OCI-LY7 (cell line): ENCODE measurements at regions not wholly inside any gene's neighbourhood (a gene's known extent, or its start where the extent isn't known, plus 50 kb on each side); places are given as distances from the start of the nearest gene placed in this dataset.

Experiments used
- BruUV-seq: library from RNA; stranded (reverse); fragments of 400-500 nt; replicated peaks from 2 replicates; lab custom pipeline; 2021; lab: Mats Ljungman, UMichigan
- CTCF ChIA-PET: fragments of 300-600 bp; sonication (Branson Sonifier 250); formaldehyde crosslinking; loops from one replicate; lab custom pipeline; 2022; ENCODE audit warnings: antibody characterized with exemption; ENCODE audit not compliant: unreplicated experiment; lab: Charles Lee
- POLR2A ChIA-PET: fragments of 300-600 bp; sonication (Branson Sonifier 250); formaldehyde crosslinking; loops from one replicate; lab custom pipeline; 2022; ENCODE audit warnings: antibody characterized with exemption; lab: Charles Lee
- DNase-seq: peaks from one replicate; pipeline ENCODE4 v3.0.0-alpha.2; 2015; ENCODE audit warnings: low spot score
- H2AFZ ChIP-seq: fragments of 200-600 bp; sonication (generic), shearing (Covaris generic); 2 replicates; pipeline ENCODE4 v1.6.1; 2014; ENCODE audit warnings: mild to moderate bottlenecking, antibody characterized with exemption, low read length, moderate library complexity
- H3K27ac ChIP-seq: fragments of 200-600 bp; sonication (generic); 2 replicates; pipeline ENCODE4 v1.5.1; 2014; ENCODE audit warnings: mixed run types, low read depth, mild to moderate bottlenecking, moderate library complexity, low read length, inconsistent platforms; ENCODE audit not compliant: poor library complexity, severe bottlenecking
- H3K36me3 ChIP-seq: fragments of 200-600 bp; sonication (generic); 2 replicates; pipeline ENCODE4 v1.6.1; 2014; ENCODE audit warnings: mild to moderate bottlenecking, antibody characterized with exemption, low read length, moderate library complexity, mixed read lengths; ENCODE audit not compliant: insufficient read depth
- H3K4me1 ChIP-seq: fragments of 200-600 bp; sonication (generic); 2 replicates; pipeline ENCODE4 v1.5.1; 2014; ENCODE audit warnings: mild to moderate bottlenecking, low read length; ENCODE audit not compliant: insufficient read depth, poor library complexity, severe bottlenecking
- H3K4me2 ChIP-seq: fragments of 200-600 bp; sonication (generic); 2 replicates; pipeline ENCODE4 v1.6.1; 2014; ENCODE audit warnings: mild to moderate bottlenecking, low read length
- H3K4me3 ChIP-seq: fragments of 200-600 bp; sonication (generic); 2 replicates; pipeline ENCODE4 v1.5.1; 2014; ENCODE audit warnings: mild to moderate bottlenecking, low read depth, low read length; ENCODE audit not compliant: poor library complexity, severe bottlenecking
- H3K79me2 ChIP-seq: fragments of 200-600 bp; sonication (generic); 2 replicates; pipeline ENCODE4 v1.6.1; 2016; ENCODE audit warnings: low read depth, mild to moderate bottlenecking, low read length, moderate library complexity, mixed read lengths; ENCODE audit not compliant: insufficient read depth
- H3K9me2 ChIP-seq: fragments of 200-600 bp; sonication (generic); 2 replicates; pipeline ENCODE4 v1.6.1; 2016; ENCODE audit warnings: mild to moderate bottlenecking, low read length, mixed read lengths; ENCODE audit not compliant: insufficient read depth
- H3K9me3 ChIP-seq: fragments of 200-600 bp; sonication (generic); 2 replicates; pipeline ENCODE4 v1.6.1; 2014; ENCODE audit warnings: mild to moderate bottlenecking, mixed run types, low read length, mixed read lengths
- H4K20me1 ChIP-seq: fragments of 200-600 bp; sonication (generic); 2 replicates; pipeline ENCODE4 v1.6.1; 2014; ENCODE audit warnings: mild to moderate bottlenecking, antibody characterized with exemption, low read length, moderate library complexity, mixed read lengths; ENCODE audit not compliant: insufficient read depth
- CTCF ChIP-seq: fragments of 200-600 bp; sonication (generic); conservative IDR thresholded peaks from 2 replicates; pipeline ENCODE4 v1.5.1; 2014; ENCODE audit warnings: mild to moderate bottlenecking, antibody characterized with exemption, low read length, moderate library complexity, mixed read lengths
- EZH2phosphoT487 ChIP-seq: fragments of 200-600 bp; sonication (generic); IDR thresholded peaks from 2 replicates; pipeline ENCODE4 v1.6.1; 2018; ENCODE audit warnings: low read depth, borderline replicate concordance, mild to moderate bottlenecking, mixed run types, antibody characterized with exemption, low read length, moderate library complexity, mixed read lengths
- intact Hi-C: fragments of 100-400 bp; cut with micrococcal nuclease; formaldehyde crosslinking; loops from one replicate; pipeline ENCODE4 v1.10.0; 2022; ENCODE audit not compliant: unreplicated experiment

GRCh38 chr4:81792521-81792920 lies 320.8 kb upstream of the RASGEF1B start:
- ChIA-PET CTCF (interaction anchor here (0.6 kb wide), 1 partner anchor 196 kb away, joined by 3 read pairs; no protein-coding TSS in a partner anchor), POLR2A (interaction anchor here (1.8 kb wide), 1 partner anchor 13 kb away, joined by 5 read pairs; no protein-coding TSS in a partner anchor)
- no peak overlapping the region for H3K4me3 ChIP-seq
- no peak overlapping the region for H2AFZ ChIP-seq
- H3K9me2 ChIP-seq: no peaks in the 10 kb centered on the region
- DNase-seq: no peak
- intact Hi-C loops: no loop called here
- TF ChIP-seq EZH2phosphoT487 (no peak), CTCF (no peak)
- no peaks in the 10 kb centered on the region for H4K20me1 ChIP-seq
- no peak overlapping the region for H3K4me2 ChIP-seq
- no peaks in the 10 kb centered on the region for H3K4me1 ChIP-seq
- H3K36me3 ChIP-seq: no peaks in the 10 kb centered on the region
- no peaks in the 10 kb centered on the region for H3K9me3 ChIP-seq
- BruUV-seq: no TSS peak
- H3K27ac ChIP-seq: no peak overlapping the region
- H3K79me2 ChIP-seq: no peaks in the 10 kb centered on the region

GRCh38 chr4:81790477-81790876 lies 318.8 kb upstream of the RASGEF1B start:
- H3K4me2 ChIP-seq: no peak overlapping the region
- intact Hi-C loops: no loop called here

More at GRCh38 chr4:81790477-81790876, 318.8 kb upstream of the RASGEF1B start:
- no peak overlapping the region for H3K27ac ChIP-seq
- no peaks in the 10 kb centered on the region for H3K9me3 ChIP-seq
- ChIA-PET CTCF (no interaction called here), POLR2A (interaction anchor here (0.6 to 1.3 kb wide), 4 partner anchors 9 to 319 kb away, joined by 3 to 5 read pairs (median 4); partner anchors contain the start of gene RASGEF1B)
- H2AFZ ChIP-seq: no peak overlapping the region
- no peaks in the 10 kb centered on the region for H3K36me3 ChIP-seq
- BruUV-seq: no TSS peak
- TF ChIP-seq EZH2phosphoT487 (no peak), CTCF (no peak)
- no peak for DNase-seq
- H4K20me1 ChIP-seq: no peaks in the 10 kb centered on the region
- no peaks in the 10 kb centered on the region for H3K4me1 ChIP-seq
- H3K9me2 ChIP-seq: no peaks in the 10 kb centered on the region
- no peak overlapping the region for H3K4me3 ChIP-seq
- H3K79me2 ChIP-seq: no peaks in the 10 kb centered on the region
